ENCODE measurements at regions not wholly inside any gene's neighbourhood (a gene's known extent, or its start where the extent isn't known, plus 50 kb on each side); places are given as distances from the start of the nearest gene placed in this dataset.

DNA sequence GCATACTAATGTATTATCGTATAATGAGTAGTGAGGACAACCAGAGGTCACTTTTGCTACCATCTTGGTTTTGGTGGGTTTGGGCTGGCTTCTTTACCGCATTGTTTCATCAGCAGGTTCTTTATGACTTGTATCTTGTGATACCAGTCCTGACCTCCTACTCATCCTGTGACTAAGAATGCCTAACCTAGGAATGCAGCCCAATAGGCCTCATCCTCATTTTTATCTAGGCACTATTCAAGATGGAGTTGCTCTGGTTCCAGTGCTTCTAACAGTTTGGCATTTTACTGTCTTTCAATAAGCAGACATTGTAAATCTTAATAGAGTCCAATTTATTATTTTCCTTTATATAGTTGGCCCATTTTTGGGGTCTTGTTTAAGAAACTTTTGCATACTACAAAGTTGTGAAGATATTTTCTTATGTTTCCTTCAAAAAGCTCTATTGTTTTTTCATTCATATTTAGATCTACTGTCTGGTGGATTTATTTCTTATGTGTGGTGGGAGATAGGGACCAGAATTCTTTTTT, 60.8 kb upstream of the RNU6-1 start:
- no peak for DNase-seq (ENCODE audit: low spot score in 2 of 2)
- TF ChIP-seq EP300 (IDR thresholded peaks at IDR 0.05), result no peak
- TF ChIP-seq, protein P1, sequence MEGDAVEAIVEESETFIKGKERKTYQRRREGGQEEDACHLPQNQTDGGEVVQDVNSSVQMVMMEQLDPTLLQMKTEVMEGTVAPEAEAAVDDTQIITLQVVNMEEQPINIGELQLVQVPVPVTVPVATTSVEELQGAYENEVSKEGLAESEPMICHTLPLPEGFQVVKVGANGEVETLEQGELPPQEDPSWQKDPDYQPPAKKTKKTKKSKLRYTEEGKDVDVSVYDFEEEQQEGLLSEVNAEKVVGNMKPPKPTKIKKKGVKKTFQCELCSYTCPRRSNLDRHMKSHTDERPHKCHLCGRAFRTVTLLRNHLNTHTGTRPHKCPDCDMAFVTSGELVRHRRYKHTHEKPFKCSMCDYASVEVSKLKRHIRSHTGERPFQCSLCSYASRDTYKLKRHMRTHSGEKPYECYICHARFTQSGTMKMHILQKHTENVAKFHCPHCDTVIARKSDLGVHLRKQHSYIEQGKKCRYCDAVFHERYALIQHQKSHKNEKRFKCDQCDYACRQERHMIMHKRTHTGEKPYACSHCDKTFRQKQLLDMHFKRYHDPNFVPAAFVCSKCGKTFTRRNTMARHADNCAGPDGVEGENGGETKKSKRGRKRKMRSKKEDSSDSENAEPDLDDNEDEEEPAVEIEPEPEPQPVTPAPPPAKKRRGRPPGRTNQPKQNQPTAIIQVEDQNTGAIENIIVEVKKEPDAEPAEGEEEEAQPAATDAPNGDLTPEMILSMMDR (IDR thresholded peaks at IDR 0.05), result no peak
- no peak for TF ChIP-seq POLR2A (IDR thresholded peaks at IDR 0.05)
- WGBS, 2 donors, result 96% methylated on average over 2 of the region's 2 CpGs
- Histone ChIP-seq H3K9me3 (peaks cover 0 to 9% (median 0%) of the 10 kb centered on the region in 4 donors), H3K27me3 (no peaks in the 10 kb centered on the region), H3K27ac (no peak overlapping the region), H3K4me3 (no peak overlapping the region), H3K4me1 (no peaks in the 10 kb centered on the region), H3K36me3 (no peaks in the 10 kb centered on the region)

- H3K4me1 ChIP-seq, result no peaks in the 10 kb centered on the region
- no peak overlapping the region for H3K27ac ChIP-seq
- H3K9me3 ChIP-seq, result peaks cover 0 to 4% (median 0%) of the 10 kb centered on the region in 4 donors
- WGBS, 2 donors, result 100% methylated on average over 1 of the region's 1 CpG
- no peak overlapping the region for H3K4me3 ChIP-seq
- no peaks in the 10 kb centered on the region for H3K27me3 ChIP-seq
- no peaks in the 10 kb centered on the region for H3K36me3 ChIP-seq
- TF ChIP-seq, protein P1 (IDR thresholded peaks at IDR 0.05), result no peak
- TF ChIP-seq POLR2A (IDR thresholded peaks at IDR 0.05) (no peak), EP300 (IDR thresholded peaks at IDR 0.05) (no peak)
- DNase-seq (ENCODE audit: low spot score in 2 of 2), result no peak
Observed at GRCh38 chr15:67901922-67902321, 62.1 kb upstream of the RNU6-1 start.

GRCh38 chr15:67902579-67903009, 62.7 kb upstream of the RNU6-1 start:
- TF ChIP-seq, protein P1 (IDR thresholded peaks at IDR 0.05), result no peak
- no peak for TF ChIP-seq POLR2A (IDR thresholded peaks at IDR 0.05)
- no peak for TF ChIP-seq EP300 (IDR thresholded peaks at IDR 0.05)
- Histone ChIP-seq H3K9me3 (peaks cover 0 to 4% (median 0%) of the 10 kb centered on the region in 4 donors), H3K27ac (no peak overlapping the region), H3K4me3 (no peak overlapping the region), H3K27me3 (no peaks in the 10 kb centered on the region), H3K4me1 (no peaks in the 10 kb centered on the region), H3K36me3 (no peaks in the 10 kb centered on the region)
- no peak for DNase-seq (ENCODE audit: low spot score in 2 of 2)
- WGBS, 2 donors, result 79 to 80% methylated on average over 9 of the region's 9 CpGs

- H3K27me3 ChIP-seq, result no peaks in the 10 kb centered on the region
- no peaks in the 10 kb centered on the region for H3K36me3 ChIP-seq
- no peak overlapping the region for H3K4me3 ChIP-seq
- DNase-seq (ENCODE audit: low spot score in 2 of 2), result no peak
- peaks cover 0 to 4% (median 0%) of the 10 kb centered on the region in 4 donors for H3K9me3 ChIP-seq
- no peaks in the 10 kb centered on the region for H3K4me1 ChIP-seq
- no peak overlapping the region for H3K27ac ChIP-seq
- TF ChIP-seq, protein P1 (IDR thresholded peaks at IDR 0.05), result no peak
- TF ChIP-seq POLR2A (IDR thresholded peaks at IDR 0.05), result no peak
- no peak for TF ChIP-seq EP300 (IDR thresholded peaks at IDR 0.05)
Observed at GRCh38 chr15:67903708-67904107, 63.9 kb upstream of the RNU6-1 start.

DNA sequence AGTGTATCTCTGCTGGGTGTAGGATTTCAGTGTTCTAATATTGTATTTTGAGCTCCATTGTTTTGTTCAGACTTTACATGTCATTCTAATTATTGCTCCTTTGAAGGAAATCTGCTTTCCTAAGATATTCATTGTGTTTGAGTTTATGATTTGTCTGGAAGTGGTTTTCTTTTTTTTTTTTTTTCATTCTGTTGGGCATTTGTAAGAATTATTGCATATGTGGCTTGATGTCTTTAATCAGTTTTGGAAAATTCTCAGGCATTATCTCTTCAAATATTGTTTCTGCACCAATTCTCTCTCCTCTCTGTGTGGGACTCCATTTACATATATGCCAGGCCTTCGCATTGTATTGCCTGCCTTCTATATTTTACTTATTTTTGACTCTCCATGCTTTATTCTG, 65.8 kb upstream of the RNU6-1 start:
- TF ChIP-seq POLR2A (IDR thresholded peaks at IDR 0.05) (no peak), EP300 (IDR thresholded peaks at IDR 0.05) (no peak)
- TF ChIP-seq, protein P1 (IDR thresholded peaks at IDR 0.05), result no peak
- Histone ChIP-seq H3K4me1 (no peaks in the 10 kb centered on the region), H3K9me3 (peaks cover 0 to 4% (median 2%) of the 10 kb centered on the region in 4 donors), H3K27ac (no peak overlapping the region), H3K4me3 (no peak overlapping the region), H3K36me3 (no peaks in the 10 kb centered on the region), H3K27me3 (no peaks in the 10 kb centered on the region)
- DNase-seq (ENCODE audit: low spot score in 2 of 2), result no peak
- WGBS, 2 donors, result 94 to 100% methylated on average over 1 of the region's 1 CpG
